ENCODE measurements at regions not wholly inside any gene's neighbourhood (a gene's known extent, or its start where the extent isn't known, plus 50 kb on each side); places are given as distances from the start of the nearest gene placed in this dataset.
"Not testable (repeated sequence)": the region's sequence is repeated elsewhere in the genome, so short reads cannot be mapped to it uniquely, and the experiment has no call there.

DNA sequence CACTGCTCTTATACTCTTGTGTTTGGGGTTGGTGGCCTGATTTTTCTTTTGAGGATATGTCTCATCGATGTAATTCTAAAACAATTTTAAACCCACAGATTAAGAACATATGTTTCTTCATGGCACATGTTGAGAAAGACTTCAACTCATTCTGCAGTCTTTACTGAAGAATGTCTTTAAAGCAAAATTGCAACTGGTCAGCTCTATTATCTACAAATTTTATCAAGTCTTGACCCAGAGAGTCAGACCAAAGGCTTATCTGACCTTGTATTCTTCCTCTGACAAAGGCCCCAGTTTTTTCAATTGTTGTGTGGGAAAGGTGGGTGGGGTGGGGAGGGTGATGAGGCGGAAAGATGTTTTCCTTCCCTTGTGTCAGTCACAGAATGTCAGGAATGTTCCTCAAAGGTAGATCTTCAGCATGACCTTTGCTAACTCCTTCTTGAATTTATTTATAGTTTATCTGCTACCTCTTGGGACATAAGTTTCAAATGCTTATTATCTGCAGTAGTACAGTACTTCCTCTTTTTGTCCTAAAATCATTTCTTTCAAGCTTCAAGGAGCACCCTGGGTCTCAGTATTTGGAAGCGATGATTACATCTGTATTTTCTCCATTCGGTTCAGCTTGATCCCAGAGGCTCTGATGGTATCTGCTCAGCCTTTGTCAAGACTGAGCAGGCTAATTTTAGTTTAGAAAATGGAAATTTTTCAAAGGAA is 63.2 kb upstream of the TIAM2 start:
- TF ChIP-seq, protein P1, sequence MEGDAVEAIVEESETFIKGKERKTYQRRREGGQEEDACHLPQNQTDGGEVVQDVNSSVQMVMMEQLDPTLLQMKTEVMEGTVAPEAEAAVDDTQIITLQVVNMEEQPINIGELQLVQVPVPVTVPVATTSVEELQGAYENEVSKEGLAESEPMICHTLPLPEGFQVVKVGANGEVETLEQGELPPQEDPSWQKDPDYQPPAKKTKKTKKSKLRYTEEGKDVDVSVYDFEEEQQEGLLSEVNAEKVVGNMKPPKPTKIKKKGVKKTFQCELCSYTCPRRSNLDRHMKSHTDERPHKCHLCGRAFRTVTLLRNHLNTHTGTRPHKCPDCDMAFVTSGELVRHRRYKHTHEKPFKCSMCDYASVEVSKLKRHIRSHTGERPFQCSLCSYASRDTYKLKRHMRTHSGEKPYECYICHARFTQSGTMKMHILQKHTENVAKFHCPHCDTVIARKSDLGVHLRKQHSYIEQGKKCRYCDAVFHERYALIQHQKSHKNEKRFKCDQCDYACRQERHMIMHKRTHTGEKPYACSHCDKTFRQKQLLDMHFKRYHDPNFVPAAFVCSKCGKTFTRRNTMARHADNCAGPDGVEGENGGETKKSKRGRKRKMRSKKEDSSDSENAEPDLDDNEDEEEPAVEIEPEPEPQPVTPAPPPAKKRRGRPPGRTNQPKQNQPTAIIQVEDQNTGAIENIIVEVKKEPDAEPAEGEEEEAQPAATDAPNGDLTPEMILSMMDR (conservative IDR thresholded peaks at IDR 0.05; ENCODE audit: low read length), result no peak
- no peak overlapping the region; the same call in 1 of the 2 replicates for H3K4me3 ChIP-seq (ENCODE audit: low read length)
- peak; percentile 80 for DNase-seq (ENCODE audit: low read depth)

DNA sequence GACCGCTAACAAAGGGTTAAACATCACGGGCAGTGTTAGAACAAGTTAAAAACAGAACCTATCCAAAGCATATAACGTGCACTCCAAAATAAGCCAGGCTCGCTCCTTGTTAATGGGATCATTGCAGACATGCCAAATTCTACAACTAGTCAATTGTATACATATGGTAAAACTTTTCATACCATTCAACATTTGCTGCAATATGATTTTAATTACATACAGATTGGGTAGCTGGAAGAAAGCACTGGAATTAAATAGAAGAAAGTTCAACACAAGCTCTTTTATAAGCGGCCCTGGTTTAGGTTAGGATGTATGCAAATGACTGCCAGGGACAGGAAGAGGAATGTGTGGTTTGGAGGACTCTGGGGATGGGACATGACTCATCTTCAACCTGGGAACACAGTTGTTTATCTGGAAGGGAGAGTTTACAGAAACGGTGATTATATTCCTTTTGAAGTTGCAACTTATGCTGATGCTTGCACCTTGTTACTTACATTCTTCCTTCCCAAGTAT is 62.5 kb upstream of the TIAM2 start:
- TF ChIP-seq, protein P1 (conservative IDR thresholded peaks at IDR 0.05; ENCODE audit: low read length), result no peak
- no peak overlapping the region for H3K4me3 ChIP-seq (ENCODE audit: low read length)
- peak; percentile 89 for DNase-seq (ENCODE audit: low read depth)

DNA sequence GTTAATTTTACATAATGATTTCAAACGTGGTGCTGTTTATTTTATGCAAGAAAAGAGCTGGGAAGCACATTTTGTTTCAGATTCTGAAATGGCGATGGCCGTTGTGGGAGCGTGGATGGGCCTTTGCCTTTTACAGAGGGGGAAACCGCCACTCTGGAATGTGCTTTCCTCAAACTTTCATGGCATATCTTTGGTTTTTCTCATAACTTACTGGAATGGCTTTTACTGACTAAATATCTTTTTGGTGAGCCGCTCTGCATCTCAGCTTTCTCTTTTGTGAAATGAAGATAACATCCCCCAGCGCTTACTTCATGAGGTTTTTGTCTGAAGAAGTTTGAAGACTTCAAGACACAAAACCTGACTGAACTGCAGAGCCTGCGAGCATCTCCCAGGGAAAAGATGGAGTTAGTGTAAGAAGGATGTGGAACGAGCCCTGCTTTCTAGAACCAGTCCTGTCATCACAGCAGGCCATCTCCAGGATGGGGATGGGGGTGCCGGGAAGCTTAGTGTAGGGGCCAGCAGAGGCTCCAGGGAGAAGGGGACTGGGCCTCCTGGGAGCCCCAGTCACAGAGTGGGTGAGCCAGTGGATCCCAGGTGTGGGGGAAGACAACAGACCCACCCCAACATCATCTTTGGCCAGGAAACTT is 61.8 kb upstream of the TIAM2 start:
- H3K4me3 ChIP-seq (ENCODE audit: low read length), result no peak overlapping the region
- peak; percentile 30 for DNase-seq (ENCODE audit: low read depth)
- TF ChIP-seq, protein P1 (conservative IDR thresholded peaks at IDR 0.05; ENCODE audit: low read length), result no peak

DNA sequence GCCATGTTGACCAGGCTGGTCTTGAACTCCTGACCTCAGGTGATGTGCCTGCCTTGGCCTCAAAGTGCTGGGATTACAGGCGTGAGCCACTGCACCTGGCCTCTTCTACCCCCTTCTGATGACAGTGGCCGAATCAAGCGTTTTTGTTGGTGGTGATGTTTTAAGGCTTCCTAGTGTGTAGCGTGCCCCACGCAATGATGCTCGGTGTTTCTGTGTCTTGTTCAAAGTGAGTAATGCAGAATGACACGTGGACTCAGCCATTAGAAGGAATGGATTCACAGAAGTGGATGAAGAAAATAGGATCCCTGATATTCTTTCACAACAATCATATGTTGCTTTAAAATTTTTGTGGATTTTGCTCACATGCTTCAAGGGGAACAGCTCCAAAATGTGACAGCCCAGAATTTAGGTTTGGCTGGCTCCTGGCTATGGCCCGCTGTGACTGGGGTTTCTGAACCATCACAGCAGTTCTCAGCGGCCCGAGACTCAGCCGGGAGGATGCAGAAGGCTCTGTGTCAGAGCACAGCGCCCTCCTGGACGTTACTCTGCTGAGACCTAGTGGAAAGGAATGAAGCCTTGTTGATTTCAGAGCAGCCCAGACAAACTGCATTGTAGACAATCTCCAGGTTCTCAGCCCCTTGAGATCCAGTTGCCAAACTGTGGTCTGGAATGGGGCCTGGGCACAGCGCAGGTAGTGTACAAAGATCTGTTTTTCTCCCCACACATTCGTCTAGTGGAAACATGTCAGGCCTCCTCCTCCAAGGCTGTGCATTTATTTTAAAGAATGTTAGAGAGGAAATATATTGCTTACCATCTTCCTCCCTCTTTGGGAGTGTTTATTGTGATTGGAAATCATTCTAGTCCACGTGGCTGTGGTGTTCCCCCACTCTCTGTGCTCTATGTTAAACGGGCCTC is 57.6 kb upstream of the TIAM2 start:
- TF ChIP-seq, protein P1 (conservative IDR thresholded peaks at IDR 0.05; ENCODE audit: low read length), result peak; percentile 26
- DNase-seq (ENCODE audit: low read depth), result peak; percentile 52
- H3K4me3 ChIP-seq (ENCODE audit: low read length), result no peak overlapping the region

DNA sequence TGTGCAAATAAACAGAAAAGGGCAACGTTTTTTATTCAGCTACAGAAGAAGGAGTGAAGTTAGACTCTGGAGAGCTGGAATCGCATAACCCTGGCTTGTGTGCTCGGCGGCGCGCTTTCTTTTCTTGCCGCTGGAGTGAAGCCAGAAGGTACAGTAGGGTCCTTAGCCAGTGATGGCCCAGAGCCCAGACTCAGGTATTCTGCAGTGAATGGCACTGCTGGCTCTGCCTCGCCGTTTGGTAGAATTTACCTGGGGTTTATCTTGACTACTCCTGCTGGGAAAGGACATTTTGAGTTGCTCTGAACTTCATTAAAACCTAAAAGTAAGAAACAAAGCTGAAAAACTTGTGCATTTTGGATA is 56.9 kb upstream of the TIAM2 start:
- no peak overlapping the region for H3K4me3 ChIP-seq (ENCODE audit: low read length)
- TF ChIP-seq, protein P1 (conservative IDR thresholded peaks at IDR 0.05; ENCODE audit: low read length), result no peak
- DNase-seq (ENCODE audit: low read depth), result no peak

DNA sequence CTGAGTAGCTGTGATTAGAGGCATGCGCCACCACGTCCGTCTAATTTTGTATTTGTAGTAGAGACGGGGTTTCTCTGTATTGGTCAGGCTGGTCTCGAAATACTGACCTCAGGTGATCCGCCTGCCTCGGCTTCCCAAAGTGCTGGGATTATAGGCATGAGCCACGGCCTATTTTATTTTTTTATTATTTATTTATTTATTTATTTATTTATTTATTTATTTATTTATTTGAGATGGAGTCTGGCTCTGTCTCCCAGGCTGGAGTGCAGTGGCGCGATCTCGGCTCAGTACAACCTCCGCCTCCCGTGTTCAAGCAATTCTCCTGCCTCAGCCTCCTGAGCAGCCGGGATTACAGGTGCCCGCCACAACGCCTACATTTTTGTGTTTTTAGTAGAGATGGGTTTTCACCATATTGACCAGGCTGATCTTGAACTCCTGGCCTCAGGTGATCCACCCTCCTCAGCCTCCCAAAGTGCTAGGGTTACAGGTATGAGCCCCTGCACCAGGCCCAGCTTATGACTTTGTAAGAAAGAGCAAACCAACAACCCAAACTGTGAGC is 56.3 kb upstream of the TIAM2 start:
- H3K4me3 ChIP-seq (ENCODE audit: low read length); DNase-seq (ENCODE audit: low read depth): not testable (repeated sequence)

DNA sequence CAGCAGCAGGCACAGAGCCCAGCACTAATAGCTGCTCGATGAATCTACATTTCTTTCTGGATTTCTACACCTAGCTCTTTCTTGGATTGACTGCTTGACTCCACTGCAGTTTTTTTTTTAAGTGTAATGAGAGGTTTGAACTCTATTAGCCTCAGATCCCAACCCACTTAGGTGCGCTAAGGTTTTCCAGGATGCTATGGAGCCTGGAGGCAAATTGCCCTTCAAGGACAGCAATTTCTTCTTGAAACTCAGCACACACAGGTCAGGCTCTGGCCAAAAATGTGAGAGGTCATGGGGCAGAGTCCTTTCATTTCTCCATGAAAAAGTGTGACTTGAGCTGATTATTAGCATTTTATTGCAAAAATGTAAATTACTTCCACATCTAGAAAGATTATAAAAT is 52.3 kb upstream of the TIAM2 start:
- DNase-seq (ENCODE audit: low read depth), result no peak
- TF ChIP-seq, protein P1 (conservative IDR thresholded peaks at IDR 0.05; ENCODE audit: low read length), result no peak
- no peak overlapping the region for H3K4me3 ChIP-seq (ENCODE audit: low read length)

Data from AG10803 (cell line).